ENCODE measurements at regions not wholly inside any gene's neighbourhood (a gene's known extent, or its start where the extent isn't known, plus 50 kb on each side); places are given as distances from the start of the nearest gene placed in this dataset.

- H3K4me3 ChIP-seq (ENCODE audit: low read length), result no peak overlapping the region
- H3K4me3 Mint-ChIP-seq, result no peak overlapping the region
- no peak overlapping the region for H3K27ac Mint-ChIP-seq
- WGBS (ENCODE audit: insufficient coverage), result 66% methylated on average over 3 of the region's 3 CpGs
- no peaks in the 10 kb centered on the region for H3K4me1 Mint-ChIP-seq
- no peaks in the 10 kb centered on the region for H3K27me3 Mint-ChIP-seq (ENCODE audit: low read depth in 2 of 2)
- H3K36me3 Mint-ChIP-seq, result no peaks in the 10 kb centered on the region
- no peaks in the 10 kb centered on the region for H3K4me1 ChIP-seq (ENCODE audit: control insufficient read depth, insufficient read depth, low read length)
- peaks cover 3 to 6% of the 10 kb centered on the region in 2 donors for H3K9me3 Mint-ChIP-seq
- intact Hi-C loops (cut with micrococcal nuclease), result no loop called here
- H3K27ac ChIP-seq (ENCODE audit: low read length), result no peak overlapping the region
- ATAC-seq (no peak), DNase-seq (no peak)
- H3K9me3 ChIP-seq (ENCODE audit: control insufficient read depth, insufficient read depth, low read length), result no peaks in the 10 kb centered on the region
- no peaks in the 10 kb centered on the region for H3K27me3 ChIP-seq (ENCODE audit: control insufficient read depth, insufficient read depth, low read length)
- no peak for TF ChIP-seq CTCF (IDR thresholded peaks at IDR 0.05)
- H3K36me3 ChIP-seq (ENCODE audit: control insufficient read depth, insufficient read depth, low read length), result no peaks in the 10 kb centered on the region
Measured at GRCh38 chr3:181906338-181906737, 194.6 kb downstream of the SOX2 start.

GRCh38 chr3:181909241-181909640 lies 197.5 kb downstream of the SOX2 start:
- Histone ChIP-seq H3K36me3 (ENCODE audit: control insufficient read depth, insufficient read depth, low read length) (no peaks in the 10 kb centered on the region), H3K27ac (ENCODE audit: low read length) (no peak overlapping the region), H3K27me3 (ENCODE audit: control insufficient read depth, insufficient read depth, low read length) (no peaks in the 10 kb centered on the region), H3K4me3 (ENCODE audit: low read length) (no peak overlapping the region), H3K4me1 (ENCODE audit: control insufficient read depth, insufficient read depth, low read length) (no peaks in the 10 kb centered on the region), H3K9me3 (ENCODE audit: control insufficient read depth, insufficient read depth, low read length) (no peaks in the 10 kb centered on the region)
- intact Hi-C loops (cut with micrococcal nuclease), result no loop called here
- Mint-ChIP-seq H3K4me3 (no peak overlapping the region), H3K9me3 (peaks cover 3 to 6% of the 10 kb centered on the region in 2 donors), H3K4me1 (no peaks in the 10 kb centered on the region), H3K27ac (no peak overlapping the region), H3K36me3 (no peaks in the 10 kb centered on the region), H3K27me3 (ENCODE audit: low read depth in 2 of 2) (no peaks in the 10 kb centered on the region)
- DNase-seq, result no peak
- WGBS (ENCODE audit: insufficient coverage), result 95% methylated on average over 1 of the region's 2 CpGs
- TF ChIP-seq CTCF (IDR thresholded peaks at IDR 0.05), result no peak
- no peak for ATAC-seq

GRCh38 chr3:181912384-181912783 lies 200.7 kb downstream of the SOX2 start:
- no peaks in the 10 kb centered on the region for H3K27me3 Mint-ChIP-seq (ENCODE audit: low read depth in 2 of 2)
- intact Hi-C loops (cut with micrococcal nuclease), result no loop called here

More at GRCh38 chr3:181912384-181912783, 200.7 kb downstream of the SOX2 start:
- no peaks in the 10 kb centered on the region for H3K36me3 ChIP-seq (ENCODE audit: control insufficient read depth, insufficient read depth, low read length)
- no peak overlapping the region for H3K4me3 ChIP-seq (ENCODE audit: low read length)
- 96% methylated on average over 3 of the region's 4 CpGs for WGBS (ENCODE audit: insufficient coverage)
- ATAC-seq, result no peak
- Mint-ChIP-seq H3K36me3 (no peaks in the 10 kb centered on the region), H3K4me1 (no peaks in the 10 kb centered on the region), H3K9me3 (peaks cover 4% of the 10 kb centered on the region in 2 donors), H3K27ac (no peak overlapping the region), H3K4me3 (no peak overlapping the region)
- no peak for TF ChIP-seq CTCF (IDR thresholded peaks at IDR 0.05)
- H3K27ac ChIP-seq (ENCODE audit: low read length), result no peak overlapping the region
- no peaks in the 10 kb centered on the region for H3K9me3 ChIP-seq (ENCODE audit: control insufficient read depth, insufficient read depth, low read length)
- no peaks in the 10 kb centered on the region for H3K4me1 ChIP-seq (ENCODE audit: control insufficient read depth, insufficient read depth, low read length)
- DNase-seq, result no peak
- no peaks in the 10 kb centered on the region for H3K27me3 ChIP-seq (ENCODE audit: control insufficient read depth, insufficient read depth, low read length)
